ENCODE measurements at regions not wholly inside any gene's neighbourhood (a gene's known extent, or its start where the extent isn't known, plus 50 kb on each side); places are given as distances from the start of the nearest gene placed in this dataset.
"Not testable (repeated sequence)": the region's sequence is repeated elsewhere in the genome, so short reads cannot be mapped to it uniquely, and the experiment has no call there.

GRCh38 chr13:56012644-56013043, 1128.1 kb upstream of the PRR20A start:
- no peak for DNase-seq

GRCh38 chr13:56015919-56016318, 1124.8 kb upstream of the PRR20A start:
- DNase-seq, result no peak

GRCh38 chr13:56019606-56020005, 1121.1 kb upstream of the PRR20A start:
- no peak for DNase-seq

GRCh38 chr13:56020425-56020824, 1120.3 kb upstream of the PRR20A start:
- no peak for DNase-seq

GRCh38 chr13:56039992-56040391, 1100.7 kb upstream of the PRR20A start:
- no peak for DNase-seq

- no peak for DNase-seq
Measured at GRCh38 chr13:56066321-56066720, 1074.4 kb upstream of the PRR20A start.

- no peak for DNase-seq
Measured at GRCh38 chr13:56102641-56103040, 1038.1 kb upstream of the PRR20A start.

GRCh38 chr13:56110751-56111150, 1030.0 kb upstream of the PRR20A start:
- DNase-seq, result no peak

GRCh38 chr13:56134524-56134923, 1006.2 kb upstream of the PRR20A start:
- DNase-seq, result no peak

GRCh38 chr13:56166864-56167263, 973.9 kb upstream of the PRR20A start:
- DNase-seq, result no peak

GRCh38 chr13:56168581-56168980, 972.1 kb upstream of the PRR20A start:
- no peak for DNase-seq

GRCh38 chr13:56173346-56173745, 967.4 kb upstream of the PRR20A start:
- no peak for DNase-seq

- DNase-seq, result no peak
Measured at GRCh38 chr13:56182598-56182997, 958.1 kb upstream of the PRR20A start.

GRCh38 chr13:56187331-56187730, 953.4 kb upstream of the PRR20A start:
- no peak for DNase-seq

- DNase-seq, result not testable (repeated sequence)
Measured at GRCh38 chr13:56188582-56188981, 952.1 kb upstream of the PRR20A start.

GRCh38 chr13:56189439-56189838, 951.3 kb upstream of the PRR20A start:
- no peak for DNase-seq

GRCh38 chr13:56189978-56190377, 950.7 kb upstream of the PRR20A start:
- DNase-seq, result no peak

- DNase-seq, result no peak
Measured at GRCh38 chr13:56198350-56198749, 942.4 kb upstream of the PRR20A start.

GRCh38 chr13:56201834-56202233, 938.9 kb upstream of the PRR20A start:
- no peak for DNase-seq

- DNase-seq, result no peak
Measured at GRCh38 chr13:56216221-56216620, 924.5 kb upstream of the PRR20A start.

GRCh38 chr13:56247692-56248091, 893.0 kb upstream of the PRR20A start:
- DNase-seq, result no peak

- no peak for DNase-seq
Measured at GRCh38 chr13:56271686-56272085, 869.0 kb upstream of the PRR20A start.

GRCh38 chr13:56283262-56283828, 857.4 kb upstream of the PRR20A start:
- DNase-seq, result no peak

GRCh38 chr13:56299650-56300049, 841.1 kb upstream of the PRR20A start:
- no peak for DNase-seq

GRCh38 chr13:56314765-56315164, 826.0 kb upstream of the PRR20A start:
- DNase-seq, result no peak

GRCh38 chr13:56317841-56318240, 822.9 kb upstream of the PRR20A start:
- no peak for DNase-seq
